ENCODE measurements at regions not wholly inside any gene's neighbourhood (a gene's known extent, or its start where the extent isn't known, plus 50 kb on each side); places are given as distances from the start of the nearest gene placed in this dataset.
A peak's percentile ranks its signal among the peaks of the same experiment; 100 is the strongest.
"Not testable (repeated sequence)": the region's sequence is repeated elsewhere in the genome, so short reads cannot be mapped to it uniquely, and the experiment has no call there.

- DNase-seq: peak; percentile 69
These were observed 60.0 kb upstream of the BANK1 start for GRCh38 chr4:101730291-101731117.

GRCh38 chr4:101727238-101727637 is 63.3 kb upstream of the BANK1 start:
- no peak for DNase-seq

DNA sequence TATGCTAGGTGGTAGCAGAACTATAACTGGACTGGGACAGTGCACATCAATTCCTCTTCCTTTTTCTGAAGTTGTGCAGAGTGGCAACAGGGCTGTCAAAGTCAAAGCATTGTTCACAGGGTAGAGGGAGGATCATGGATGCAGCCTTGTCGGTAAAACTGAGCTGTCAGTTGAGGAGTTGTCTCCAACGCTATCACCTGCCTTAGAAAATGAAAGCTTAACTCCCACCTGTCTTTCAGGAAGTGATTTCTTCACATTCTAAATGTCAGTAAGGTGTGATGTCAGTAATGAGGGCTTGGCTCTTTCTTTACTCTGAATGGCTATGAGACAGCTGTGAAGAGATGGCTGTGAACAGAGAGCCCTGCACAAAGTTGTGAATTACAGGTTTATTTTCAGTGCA is 66.4 kb upstream of the BANK1 start:
- no peak for DNase-seq

GRCh38 chr4:101718810-101719209 is 71.7 kb upstream of the BANK1 start:
- DNase-seq: no peak

DNA sequence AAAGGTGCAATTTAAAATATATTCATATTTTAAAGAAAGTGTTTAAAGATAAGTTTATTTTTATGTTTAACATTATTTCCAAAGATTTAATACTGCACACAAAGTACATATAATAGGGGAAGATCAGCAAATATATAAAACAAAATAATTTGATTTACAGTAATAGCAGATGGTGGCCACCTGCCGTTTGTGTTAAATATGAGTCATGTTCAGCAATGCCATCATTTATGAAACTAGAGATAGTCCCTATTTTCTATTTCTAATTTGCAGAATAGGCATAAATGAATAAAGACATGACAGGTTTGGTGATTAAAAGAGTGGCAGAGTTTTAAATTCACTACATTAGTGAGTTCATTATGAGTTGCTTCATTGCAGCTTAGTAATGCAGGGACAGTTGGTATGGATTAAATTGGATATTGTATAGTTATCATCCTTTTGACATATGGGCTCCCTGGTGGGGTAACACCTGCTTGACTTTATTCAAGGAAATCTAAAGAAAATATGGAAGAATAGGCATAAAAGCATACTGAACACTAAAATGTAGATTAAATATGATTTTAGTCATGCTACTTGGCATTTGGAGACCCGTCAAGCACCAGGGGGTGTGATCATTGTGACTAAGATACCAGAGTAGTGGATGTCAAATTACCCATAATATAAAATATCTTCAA is 78.8 kb upstream of the BANK1 start:
- DNase-seq: no peak

- DNase-seq: no peak
These were observed 79.7 kb upstream of the BANK1 start for GRCh38 chr4:101710806-101711205.

DNA sequence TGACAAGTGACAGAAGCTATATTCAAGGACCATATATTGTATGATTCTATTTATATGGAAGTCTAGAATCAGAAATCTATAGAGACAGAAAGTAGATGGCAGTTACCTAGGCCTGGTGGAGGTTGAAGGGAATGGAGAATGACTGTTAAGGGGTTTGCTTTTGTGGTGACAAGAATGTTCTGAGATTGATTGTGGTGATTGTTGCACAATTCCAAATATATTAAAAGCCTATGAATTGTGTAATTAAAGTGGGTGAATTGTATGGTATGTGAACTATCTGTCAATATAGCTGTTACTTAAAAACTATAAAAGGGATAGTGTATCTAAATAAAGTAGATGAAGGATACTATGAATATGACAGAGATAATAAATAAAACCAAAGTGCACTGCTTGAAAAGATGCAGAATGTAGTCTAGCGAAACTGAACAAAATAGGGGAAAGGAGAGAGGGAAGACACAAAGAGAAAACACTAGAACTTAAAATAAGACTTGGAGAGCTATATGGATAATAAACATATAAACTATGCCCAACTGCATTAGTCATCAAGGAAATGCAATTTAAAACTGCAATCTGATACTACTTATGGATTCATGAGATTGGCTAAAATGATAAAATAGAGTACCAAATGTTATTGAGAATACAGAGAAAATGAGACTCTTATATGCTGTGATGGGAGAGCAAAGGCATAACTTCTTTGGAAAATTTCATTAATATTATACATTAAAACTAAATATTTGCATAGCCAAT is 82.1 kb upstream of the BANK1 start:
- DNase-seq: no peak

DNA sequence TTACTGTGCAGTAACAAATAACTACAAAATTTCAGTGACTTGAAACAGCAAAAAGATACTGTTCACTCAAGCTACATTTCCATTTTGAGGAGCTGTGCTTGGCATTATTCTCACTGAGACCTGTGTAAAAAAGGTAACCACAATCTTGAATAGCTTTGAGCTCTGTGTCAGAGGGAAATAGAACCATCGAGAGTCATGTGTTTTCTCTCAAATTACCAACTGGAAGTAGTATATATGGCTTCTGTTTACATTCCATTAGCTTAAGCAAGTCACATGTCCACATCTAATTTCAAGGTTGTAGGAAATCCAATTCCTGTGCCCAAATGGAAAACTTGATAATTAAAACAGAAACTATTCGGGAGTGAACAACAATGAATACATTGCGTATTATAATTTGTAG is 82.9 kb upstream of the BANK1 start:
- no peak for DNase-seq

DNA sequence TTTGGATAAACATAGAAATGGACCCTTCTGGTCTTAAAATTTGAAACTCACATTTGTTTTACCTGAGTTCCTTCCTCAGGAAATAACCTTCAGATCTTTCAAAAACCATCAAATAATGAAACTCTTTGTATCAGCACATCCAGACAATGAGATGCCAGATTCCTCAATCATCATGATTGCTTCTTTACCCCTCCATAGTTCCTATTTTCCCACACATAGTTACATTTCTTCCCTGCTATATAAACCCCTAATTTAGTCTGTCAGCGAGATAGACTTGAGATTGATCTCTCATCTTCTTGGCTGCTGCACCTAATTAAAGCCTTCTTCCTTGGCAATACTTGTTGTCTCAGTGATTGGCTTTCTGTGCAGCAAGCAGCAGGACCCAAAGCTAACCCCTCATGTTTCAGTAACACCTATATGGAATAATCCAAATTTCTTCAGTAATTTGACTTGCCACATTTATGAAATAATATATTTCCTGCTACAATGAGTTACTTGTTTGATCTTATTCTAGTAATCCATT is 83.9 kb upstream of the BANK1 start:
- DNase-seq: no peak

GRCh38 chr4:101701551-101701950 is 89.0 kb upstream of the BANK1 start:
- DNase-seq: no peak

- DNase-seq: no peak
These were observed 90.9 kb upstream of the BANK1 start for GRCh38 chr4:101699441-101700124.

DNA sequence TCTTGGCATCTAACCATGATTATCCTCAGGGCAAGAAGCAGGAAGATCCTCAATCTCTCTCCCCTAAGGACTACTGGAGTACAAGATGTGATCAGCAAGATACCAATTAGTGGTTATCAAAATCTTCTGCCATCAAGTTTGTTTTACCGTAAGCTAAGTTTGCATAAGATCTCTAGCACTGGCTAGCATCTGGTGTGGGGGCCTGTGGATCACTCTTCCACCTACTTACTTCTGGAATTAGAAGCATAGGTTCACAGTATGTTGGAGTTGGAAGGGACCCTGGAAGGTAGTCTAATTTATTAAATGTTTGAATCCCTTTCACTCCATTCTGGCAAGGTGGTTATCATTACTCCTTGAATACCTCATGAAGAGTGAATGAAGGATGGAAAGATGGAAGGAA is 93.3 kb upstream of the BANK1 start:
- no peak for DNase-seq

DNA sequence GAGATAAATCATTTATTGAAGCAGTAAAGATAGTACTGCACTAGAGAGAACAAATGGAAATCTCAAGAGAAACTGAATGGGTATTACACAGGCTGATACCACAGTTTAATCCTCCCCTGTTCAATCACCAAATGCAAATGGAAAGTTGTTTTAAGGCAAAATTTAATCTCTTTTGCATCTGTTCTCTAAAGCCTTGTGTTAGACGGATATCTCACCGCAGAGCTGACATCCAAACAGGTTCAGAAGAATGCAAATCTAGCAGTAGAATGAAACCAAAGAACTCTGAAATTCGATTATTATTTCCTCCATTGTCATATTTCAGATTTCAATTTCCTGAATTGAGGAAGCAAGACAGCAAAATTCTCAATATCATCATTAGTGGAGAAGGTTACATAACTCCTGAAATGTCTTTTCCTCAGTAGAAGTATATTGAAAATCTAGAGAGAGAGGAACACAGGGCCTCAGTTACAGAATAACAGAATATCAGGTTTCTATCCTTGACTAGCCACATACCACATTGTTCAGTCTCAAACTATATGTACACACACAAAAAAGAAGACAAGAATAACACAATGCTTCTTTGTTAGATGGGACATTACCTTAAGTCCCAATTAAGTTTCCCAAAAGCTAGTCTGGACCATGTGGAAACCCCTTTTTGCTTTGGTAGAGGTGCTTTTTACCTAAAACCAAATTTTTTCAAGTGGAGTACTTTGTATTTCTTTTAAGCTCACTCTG is 94.1 kb upstream of the BANK1 start:
- no peak for DNase-seq

- peak; percentile 35 for DNase-seq
These were observed 95.4 kb upstream of the BANK1 start for GRCh38 chr4:101695176-101695575.

DNA sequence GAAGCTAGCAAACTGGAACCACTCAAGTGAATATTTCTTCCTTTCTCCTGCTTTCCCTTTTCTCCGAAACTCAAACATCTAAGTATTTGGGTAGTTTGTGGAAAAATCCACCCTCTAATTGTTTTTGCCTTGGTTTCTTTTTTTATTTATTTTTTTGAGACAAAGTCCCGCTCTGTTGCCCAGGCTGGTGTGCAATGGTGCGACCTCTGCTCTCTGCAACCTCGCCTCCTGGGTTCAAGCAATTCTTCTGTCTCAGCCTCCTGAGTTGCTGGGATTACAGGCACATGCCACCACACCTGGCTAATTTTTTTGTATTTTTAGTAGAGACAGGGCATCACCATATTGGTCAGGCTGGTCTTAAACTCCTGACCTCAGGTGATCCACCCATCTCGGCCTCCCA is 96.1 kb upstream of the BANK1 start:
- not testable (repeated sequence) for DNase-seq

DNA sequence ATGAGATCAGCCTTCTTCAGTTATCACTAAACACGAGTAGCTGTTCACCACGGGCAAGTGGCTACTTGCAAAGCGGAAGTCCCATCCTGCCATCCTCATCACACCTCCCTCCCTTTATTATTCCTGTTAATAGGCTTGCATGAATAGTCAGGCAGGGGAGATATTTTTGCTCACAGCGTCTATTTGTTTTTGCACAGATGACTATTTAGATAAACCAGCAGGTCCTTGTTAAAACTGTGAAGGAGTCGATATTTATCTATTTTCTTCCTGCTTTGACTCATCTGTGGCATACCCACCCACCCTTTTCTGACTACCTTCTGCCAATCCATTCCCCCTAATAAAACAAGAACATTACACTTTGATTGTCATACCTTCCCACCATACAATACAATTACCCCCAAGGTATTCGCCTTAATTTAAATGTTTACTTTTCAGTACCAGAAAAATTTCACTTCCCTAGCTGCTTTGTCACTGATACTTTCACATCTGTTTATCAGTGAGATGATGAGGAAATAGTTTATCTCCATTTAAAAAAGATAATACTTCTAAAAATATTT is 96.6 kb upstream of the BANK1 start:
- DNase-seq: no peak

GRCh38 chr4:101689220-101689619 is 101.3 kb upstream of the BANK1 start:
- DNase-seq: no peak

DNA sequence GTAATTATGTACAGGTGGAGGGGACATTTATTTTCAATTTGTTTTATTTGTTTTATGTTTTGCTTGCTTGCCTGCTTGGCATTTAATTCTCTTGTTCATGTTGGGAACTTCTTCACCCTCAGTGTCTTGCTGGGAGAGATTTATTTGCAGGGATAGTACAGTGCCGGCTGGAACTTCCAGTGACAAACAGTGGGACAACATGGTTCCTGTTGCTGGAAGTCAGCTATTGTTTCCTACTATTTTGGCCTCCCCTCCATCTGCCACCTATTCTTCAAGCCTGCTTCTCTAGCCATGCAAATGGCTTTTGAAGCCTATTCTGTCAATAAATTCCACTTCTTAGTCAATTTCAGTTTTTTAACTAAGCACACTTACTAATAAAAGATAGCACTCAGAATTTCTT is 105.4 kb upstream of the BANK1 start:
- no peak for DNase-seq

- no peak for DNase-seq
These were observed 107.6 kb upstream of the BANK1 start for GRCh38 chr4:101682946-101683345.

GRCh38 chr4:101678180-101678579 is 112.3 kb upstream of the BANK1 start:
- peak; percentile 36 for DNase-seq

DNA sequence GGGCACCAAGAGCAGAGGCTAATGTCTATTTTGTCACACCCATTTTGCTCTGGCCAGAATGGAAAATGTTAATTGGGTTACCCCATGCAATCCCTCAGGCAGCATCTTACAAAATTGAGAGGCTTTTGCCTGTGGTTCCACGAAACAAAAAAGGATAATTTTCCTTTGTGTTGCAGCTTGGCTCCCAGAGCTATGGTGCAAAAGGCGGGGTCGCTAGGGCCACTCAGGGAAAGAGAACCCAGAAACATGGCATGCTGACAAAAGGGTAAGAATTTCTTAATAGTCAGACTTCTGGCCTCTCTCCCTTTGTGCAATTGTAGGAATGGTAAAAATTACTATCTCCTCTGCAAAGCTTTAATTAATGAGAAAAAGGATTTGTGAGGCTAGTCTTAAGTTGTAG is 119.6 kb upstream of the BANK1 start:
- DNase-seq: no peak

DNA sequence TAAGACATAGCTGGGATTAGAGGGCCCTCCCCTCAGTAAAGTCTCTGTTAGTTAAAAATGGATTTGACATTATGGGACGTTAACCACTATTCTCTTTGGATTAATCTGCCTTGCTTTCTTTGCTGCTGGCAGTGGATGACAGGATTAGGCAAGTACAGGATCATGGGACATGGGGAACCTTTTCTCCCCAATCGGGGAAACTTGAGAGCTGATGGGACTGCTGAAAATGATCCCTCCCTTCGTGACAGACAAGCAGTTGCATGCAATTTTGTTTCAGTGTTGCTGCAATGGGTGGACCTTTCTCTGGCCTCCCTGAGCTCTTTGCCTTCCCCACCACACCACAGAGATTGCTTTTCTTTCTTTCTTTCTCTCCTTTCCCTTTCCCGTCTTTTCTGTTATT is 120.2 kb upstream of the BANK1 start:
- DNase-seq: no peak

Data from fibroblast of skin of right biceps (primary cell).